Liver (tissue), 8 donors: ENCODE measurements at regions not wholly inside any gene's neighbourhood (a gene's known extent, or its start where the extent isn't known, plus 50 kb on each side); places are given as distances from the start of the nearest gene placed in this dataset.

ENCODE experiments used
- DNase-seq: peaks from one replicate; pipeline ENCODE4 v3.0.0-alpha.2; 2017; ENCODE audit warnings: low spot score
- H3K27ac ChIP-seq, 2 donors: one replicate each; pipeline ENCODE4 v1.7.0; 2013; ENCODE audit warnings: inconsistent platforms in 2 of 2, low read length in 2 of 2, control low read depth in 1 of 2, low read depth in 1 of 2, mild to moderate bottlenecking in 1 of 2
- H3K27me3 ChIP-seq, 4 donors: one replicate each; pipeline versions ENCODE4 v1.6.1 to v1.7.0; 2013; ENCODE audit warnings: low read length in 3 of 4, inconsistent platforms in 1 of 4, mild to moderate bottlenecking in 1 of 4, moderate library complexity in 1 of 4; ENCODE audit not compliant: control insufficient read depth in 4 of 4, insufficient read depth in 4 of 4
- H3K36me3 ChIP-seq, 4 donors: one replicate each; pipeline versions ENCODE4 v1.6.1 to v1.7.0; 2013; ENCODE audit warnings: low read length in 3 of 4, mild to moderate bottlenecking in 3 of 4, low read depth in 1 of 4, moderate library complexity in 1 of 4; ENCODE audit not compliant: control insufficient read depth in 4 of 4, insufficient read depth in 3 of 4
- H3K4me1 ChIP-seq, 4 donors: one replicate each; pipeline versions ENCODE4 v1.6.1 to v1.7.0; 2013; ENCODE audit warnings: low read length in 3 of 4, mild to moderate bottlenecking in 3 of 4, moderate library complexity in 1 of 4; ENCODE audit not compliant: control insufficient read depth in 4 of 4, insufficient read depth in 4 of 4
- H3K4me3 ChIP-seq, 3 donors: one replicate each; pipeline versions ENCODE4 v1.6.1 to v1.7.0; 2013; ENCODE audit warnings: low read length in 3 of 3, control low read depth in 1 of 3, low read depth in 1 of 3, mild to moderate bottlenecking in 1 of 3
- H3K9ac ChIP-seq, 2 donors: one replicate each; pipeline ENCODE4 v1.7.0; 2013; ENCODE audit warnings: low read length in 2 of 2, mild to moderate bottlenecking in 2 of 2, moderate library complexity in 2 of 2, control low read depth in 1 of 2, low read depth in 1 of 2
- H3K9me3 ChIP-seq, 4 donors: one replicate each; pipeline versions ENCODE4 v1.6.1 to v1.7.0; 2013; ENCODE audit warnings: low read length in 3 of 4; ENCODE audit not compliant: control insufficient read depth in 4 of 4
- EGR1 ChIP-seq, 2 donors: IDR thresholded peaks; 2 replicates each; pipeline ENCODE4 v1.6.1; 2016 to 2018; ENCODE audit warnings: antibody characterized with exemption in 2 of 2, low read depth in 2 of 2
- FOXA1 ChIP-seq: IDR thresholded peaks from 2 replicates; pipeline ENCODE4 v1.6.1; 2016; ENCODE audit warnings: antibody characterized with exemption
- FOXA2 ChIP-seq: IDR thresholded peaks from 2 replicates; pipeline ENCODE4 v1.6.1; 2016; ENCODE audit warnings: antibody characterized with exemption
- GABPA ChIP-seq, 2 donors: IDR thresholded peaks in 1 of 2; conservative IDR thresholded peaks in 1 of 2; 2 replicates each; pipeline ENCODE4 v1.6.1; 2016; ENCODE audit warnings: antibody characterized with exemption in 2 of 2, mild to moderate bottlenecking in 1 of 2, moderate library complexity in 1 of 2
- HNF4A ChIP-seq, 2 donors: conservative IDR thresholded peaks; 2 replicates each; pipeline ENCODE4 v1.6.1; 2016; ENCODE audit warnings: antibody characterized with exemption in 2 of 2, mild to moderate bottlenecking in 2 of 2
- HNF4G ChIP-seq: IDR thresholded peaks from 2 replicates; pipeline ENCODE4 v1.6.1; 2016; ENCODE audit warnings: antibody characterized with exemption
- JUND ChIP-seq, 2 donors: IDR thresholded peaks; 2 replicates each; pipeline ENCODE4 v1.6.1; 2016; ENCODE audit warnings: antibody characterized with exemption in 2 of 2
- NR2F2 ChIP-seq: IDR thresholded peaks from 2 replicates; pipeline ENCODE4 v1.6.1; 2016; ENCODE audit warnings: antibody characterized with exemption
- RAD21 ChIP-seq, 2 donors: IDR thresholded peaks; 2 replicates each; pipeline ENCODE4 v1.6.1; 2016; ENCODE audit warnings: antibody characterized with exemption in 2 of 2, mild to moderate bottlenecking in 2 of 2
- RXRA ChIP-seq, 2 donors: IDR thresholded peaks; 2 replicates each; pipeline ENCODE4 v1.6.1; 2017 to 2018; ENCODE audit warnings: antibody characterized with exemption in 2 of 2, mild to moderate bottlenecking in 1 of 2
- SP1 ChIP-seq: IDR thresholded peaks from 2 replicates; pipeline ENCODE4 v1.6.1; 2018; ENCODE audit warnings: antibody characterized with exemption, mild to moderate bottlenecking
- TAF1 ChIP-seq: conservative IDR thresholded peaks from 2 replicates; pipeline ENCODE4 v1.6.1; 2016; ENCODE audit warnings: antibody characterized with exemption, mild to moderate bottlenecking
- YY1 ChIP-seq: IDR thresholded peaks from 2 replicates; pipeline ENCODE4 v1.6.1; 2016; ENCODE audit warnings: antibody characterized with exemption, mild to moderate bottlenecking
- WGBS: extraction: QIAGEN DNeasy Blood & Tissue Kit; methylation state at CpG from one replicate; pipeline ENCODE4 v1.1.7; 2013; 5-methylcytosine and 5-hydroxymethylcytosine counted together
- TF ChIP-seq, protein P1 (sequence below): IDR thresholded peaks from 2 replicates; pipeline ENCODE4 v1.6.1; 2016; ENCODE audit warnings: antibody characterized with exemption
- TF ChIP-seq, protein P2 (sequence below): IDR thresholded peaks from 2 replicates; pipeline ENCODE4 v1.6.1; 2016; ENCODE audit warnings: antibody characterized with exemption
- TF ChIP-seq, protein P3 (sequence below): fragments of 150-350 bp; IDR thresholded peaks from 2 replicates; pipeline ENCODE4 v1.5.1; 2017; ENCODE audit warnings: improper control_type of control experiment, low read depth, low read length; ENCODE audit not compliant: missing input control
- TF ChIP-seq, protein P4 (sequence below): IDR thresholded peaks from 2 replicates; pipeline ENCODE4 v1.6.1; 2016; ENCODE audit warnings: antibody characterized with exemption
- TF ChIP-seq, protein P5 (sequence below): IDR thresholded peaks from 2 replicates; pipeline ENCODE4 v1.6.1; 2016; ENCODE audit warnings: antibody characterized with exemption, mild to moderate bottlenecking
- donor health status: healthy.
- donor health status: healthy.
- donor health status: healthy.
- donor health status: healthy.
- donor health status: healthy.

DNA sequence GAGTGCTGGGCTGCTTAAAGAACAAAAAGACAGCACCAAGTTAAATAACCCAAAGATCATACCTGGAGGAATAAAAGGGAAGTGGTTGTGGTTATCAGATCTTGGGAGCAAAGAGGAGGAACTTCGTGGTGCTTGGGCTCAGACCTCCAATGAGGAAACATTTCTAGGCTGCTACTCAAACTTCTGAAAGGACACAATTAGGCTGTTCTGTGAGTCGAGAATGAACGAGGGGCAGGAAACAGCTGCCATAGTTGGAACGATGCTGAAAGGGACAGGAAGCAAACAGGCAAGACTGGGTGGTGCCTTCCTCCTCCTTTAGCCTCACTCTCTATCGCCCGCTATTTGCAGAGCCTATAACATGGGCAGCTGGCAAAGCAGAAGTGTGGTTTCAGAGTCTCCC is 276.3 kb upstream of the ARRDC4 start:
- 49% methylated on average over 6 of the region's 6 CpGs for WGBS
- H3K9ac ChIP-seq = no peak overlapping the region

DNA sequence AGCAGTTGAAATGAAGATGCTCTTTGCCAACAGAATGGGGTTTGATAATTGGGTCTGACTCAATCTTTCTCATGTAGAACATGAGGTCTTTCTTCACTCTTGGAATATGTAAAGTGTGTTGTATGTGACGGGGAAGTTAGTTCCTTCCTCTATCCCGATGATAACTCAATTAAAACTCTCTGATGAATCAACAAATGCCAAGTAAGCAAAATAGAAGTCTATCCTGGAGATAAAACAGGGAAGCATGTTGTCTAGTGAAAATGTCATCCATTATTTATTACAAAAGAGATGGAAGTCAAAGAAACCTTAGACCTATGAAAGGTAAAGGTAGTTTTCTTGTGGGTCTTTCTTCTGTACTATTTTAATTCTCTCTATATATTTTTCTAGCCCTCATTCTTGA is 274.2 kb upstream of the ARRDC4 start:
- Histone ChIP-seq H3K36me3 (peaks cover 0 to 4% (median 0%) of the 10 kb centered on the region in 4 donors), H3K4me1 (no peaks in the 10 kb centered on the region)
- WGBS = 86% methylated on average over 2 of the region's 2 CpGs

More for the DNA sequence above, 276.3 kb upstream of the ARRDC4 start:
- DNase-seq = no peak
- peaks cover 0 to 4% (median 0%) of the 10 kb centered on the region in 4 donors for H3K36me3 ChIP-seq
- H3K27ac ChIP-seq = no peak overlapping the region
- H3K4me1 ChIP-seq = no peaks in the 10 kb centered on the region
- H3K27me3 ChIP-seq = no peaks in the 10 kb centered on the region
- no peaks in the 10 kb centered on the region for H3K9me3 ChIP-seq
- no peak for TF ChIP-seq YY1
- TF ChIP-seq HNF4G = no peak
- TF ChIP-seq GABPA (IDR thresholded peaks at IDR 0.05 in 1 of 2, conservative IDR thresholded peaks at IDR 0.05 in 1 of 2) = no peak
- TF ChIP-seq, protein P1, sequence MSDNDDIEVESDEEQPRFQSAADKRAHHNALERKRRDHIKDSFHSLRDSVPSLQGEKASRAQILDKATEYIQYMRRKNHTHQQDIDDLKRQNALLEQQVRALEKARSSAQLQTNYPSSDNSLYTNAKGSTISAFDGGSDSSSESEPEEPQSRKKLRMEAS = no peak
- TF ChIP-seq EGR1 (IDR thresholded peaks at IDR 0.05; ENCODE audit: low read depth in 2 of 2) = no peak
- TF ChIP-seq FOXA2 = no peak
- TF ChIP-seq HNF4A (conservative IDR thresholded peaks at IDR 0.05) = no peak
- no peak for TF ChIP-seq JUND (IDR thresholded peaks at IDR 0.05)
- TF ChIP-seq, protein P2, sequence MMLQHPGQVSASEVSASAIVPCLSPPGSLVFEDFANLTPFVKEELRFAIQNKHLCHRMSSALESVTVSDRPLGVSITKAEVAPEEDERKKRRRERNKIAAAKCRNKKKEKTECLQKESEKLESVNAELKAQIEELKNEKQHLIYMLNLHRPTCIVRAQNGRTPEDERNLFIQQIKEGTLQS = no peak
- TF ChIP-seq RXRA (IDR thresholded peaks at IDR 0.05) = no peak
- TF ChIP-seq TAF1 = no peak
- TF ChIP-seq NR2F2 = no peak
- TF ChIP-seq, protein P3, sequence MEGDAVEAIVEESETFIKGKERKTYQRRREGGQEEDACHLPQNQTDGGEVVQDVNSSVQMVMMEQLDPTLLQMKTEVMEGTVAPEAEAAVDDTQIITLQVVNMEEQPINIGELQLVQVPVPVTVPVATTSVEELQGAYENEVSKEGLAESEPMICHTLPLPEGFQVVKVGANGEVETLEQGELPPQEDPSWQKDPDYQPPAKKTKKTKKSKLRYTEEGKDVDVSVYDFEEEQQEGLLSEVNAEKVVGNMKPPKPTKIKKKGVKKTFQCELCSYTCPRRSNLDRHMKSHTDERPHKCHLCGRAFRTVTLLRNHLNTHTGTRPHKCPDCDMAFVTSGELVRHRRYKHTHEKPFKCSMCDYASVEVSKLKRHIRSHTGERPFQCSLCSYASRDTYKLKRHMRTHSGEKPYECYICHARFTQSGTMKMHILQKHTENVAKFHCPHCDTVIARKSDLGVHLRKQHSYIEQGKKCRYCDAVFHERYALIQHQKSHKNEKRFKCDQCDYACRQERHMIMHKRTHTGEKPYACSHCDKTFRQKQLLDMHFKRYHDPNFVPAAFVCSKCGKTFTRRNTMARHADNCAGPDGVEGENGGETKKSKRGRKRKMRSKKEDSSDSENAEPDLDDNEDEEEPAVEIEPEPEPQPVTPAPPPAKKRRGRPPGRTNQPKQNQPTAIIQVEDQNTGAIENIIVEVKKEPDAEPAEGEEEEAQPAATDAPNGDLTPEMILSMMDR = no peak
- no peak for TF ChIP-seq RAD21 (IDR thresholded peaks at IDR 0.05)
- TF ChIP-seq SP1 = no peak
- TF ChIP-seq FOXA1 = no peak
- TF ChIP-seq, protein P4, sequence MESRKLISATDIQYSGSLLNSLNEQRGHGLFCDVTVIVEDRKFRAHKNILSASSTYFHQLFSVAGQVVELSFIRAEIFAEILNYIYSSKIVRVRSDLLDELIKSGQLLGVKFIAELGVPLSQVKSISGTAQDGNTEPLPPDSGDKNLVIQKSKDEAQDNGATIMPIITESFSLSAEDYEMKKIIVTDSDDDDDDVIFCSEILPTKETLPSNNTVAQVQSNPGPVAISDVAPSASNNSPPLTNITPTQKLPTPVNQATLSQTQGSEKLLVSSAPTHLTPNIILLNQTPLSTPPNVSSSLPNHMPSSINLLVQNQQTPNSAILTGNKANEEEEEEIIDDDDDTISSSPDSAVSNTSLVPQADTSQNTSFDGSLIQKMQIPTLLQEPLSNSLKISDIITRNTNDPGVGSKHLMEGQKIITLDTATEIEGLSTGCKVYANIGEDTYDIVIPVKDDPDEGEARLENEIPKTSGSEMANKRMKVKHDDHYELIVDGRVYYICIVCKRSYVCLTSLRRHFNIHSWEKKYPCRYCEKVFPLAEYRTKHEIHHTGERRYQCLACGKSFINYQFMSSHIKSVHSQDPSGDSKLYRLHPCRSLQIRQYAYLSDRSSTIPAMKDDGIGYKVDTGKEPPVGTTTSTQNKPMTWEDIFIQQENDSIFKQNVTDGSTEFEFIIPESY = no peak
- no peak overlapping the region for H3K4me3 ChIP-seq

More for the DNA sequence above, 274.2 kb upstream of the ARRDC4 start:
- H3K9me3 ChIP-seq = no peaks in the 10 kb centered on the region
- H3K4me3 ChIP-seq = no peak overlapping the region
- H3K27me3 ChIP-seq = no peaks in the 10 kb centered on the region
- no peak overlapping the region for H3K9ac ChIP-seq
- no peak overlapping the region for H3K27ac ChIP-seq
- no peak for DNase-seq
- TF ChIP-seq JUND (IDR thresholded peaks at IDR 0.05) (no peak), TAF1 (no peak), EGR1 (IDR thresholded peaks at IDR 0.05; ENCODE audit: low read depth in 2 of 2) (no peak), RAD21 (IDR thresholded peaks at IDR 0.05) (no peak), HNF4G (no peak), HNF4A (conservative IDR thresholded peaks at IDR 0.05) (no peak), FOXA2 (no peak), NR2F2 (no peak), GABPA (IDR thresholded peaks at IDR 0.05 in 1 of 2, conservative IDR thresholded peaks at IDR 0.05 in 1 of 2) (no peak)
- TF ChIP-seq, protein P1 = no peak
- TF ChIP-seq, protein P3 = no peak
- TF ChIP-seq, protein P2 = no peak
- TF ChIP-seq, protein P5, sequence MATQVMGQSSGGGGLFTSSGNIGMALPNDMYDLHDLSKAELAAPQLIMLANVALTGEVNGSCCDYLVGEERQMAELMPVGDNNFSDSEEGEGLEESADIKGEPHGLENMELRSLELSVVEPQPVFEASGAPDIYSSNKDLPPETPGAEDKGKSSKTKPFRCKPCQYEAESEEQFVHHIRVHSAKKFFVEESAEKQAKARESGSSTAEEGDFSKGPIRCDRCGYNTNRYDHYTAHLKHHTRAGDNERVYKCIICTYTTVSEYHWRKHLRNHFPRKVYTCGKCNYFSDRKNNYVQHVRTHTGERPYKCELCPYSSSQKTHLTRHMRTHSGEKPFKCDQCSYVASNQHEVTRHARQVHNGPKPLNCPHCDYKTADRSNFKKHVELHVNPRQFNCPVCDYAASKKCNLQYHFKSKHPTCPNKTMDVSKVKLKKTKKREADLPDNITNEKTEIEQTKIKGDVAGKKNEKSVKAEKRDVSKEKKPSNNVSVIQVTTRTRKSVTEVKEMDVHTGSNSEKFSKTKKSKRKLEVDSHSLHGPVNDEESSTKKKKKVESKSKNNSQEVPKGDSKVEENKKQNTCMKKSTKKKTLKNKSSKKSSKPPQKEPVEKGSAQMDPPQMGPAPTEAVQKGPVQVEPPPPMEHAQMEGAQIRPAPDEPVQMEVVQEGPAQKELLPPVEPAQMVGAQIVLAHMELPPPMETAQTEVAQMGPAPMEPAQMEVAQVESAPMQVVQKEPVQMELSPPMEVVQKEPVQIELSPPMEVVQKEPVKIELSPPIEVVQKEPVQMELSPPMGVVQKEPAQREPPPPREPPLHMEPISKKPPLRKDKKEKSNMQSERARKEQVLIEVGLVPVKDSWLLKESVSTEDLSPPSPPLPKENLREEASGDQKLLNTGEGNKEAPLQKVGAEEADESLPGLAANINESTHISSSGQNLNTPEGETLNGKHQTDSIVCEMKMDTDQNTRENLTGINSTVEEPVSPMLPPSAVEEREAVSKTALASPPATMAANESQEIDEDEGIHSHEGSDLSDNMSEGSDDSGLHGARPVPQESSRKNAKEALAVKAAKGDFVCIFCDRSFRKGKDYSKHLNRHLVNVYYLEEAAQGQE = no peak
